GM23338 (cell line): ENCODE measurements at regions not wholly inside any gene's neighbourhood (a gene's known extent, or its start where the extent isn't known, plus 50 kb on each side); places are given as distances from the start of the nearest gene placed in this dataset.

Experiments
- ATAC-seq: fragments of 200-7000 bp; cut with Tn5 transposase; 3 replicates; pipeline ENCODE4 v1.9.1; 2020
- DNase-seq: peaks from one replicate; pipeline ENCODE4 v3.0.0-alpha.2; 2015; ENCODE audit warnings: low spot score
- H2AFZ ChIP-seq: fragments of 200-600 bp; sonication (generic); 2 replicates; pipeline ENCODE4 v1.8.0; 2016; ENCODE audit warnings: antibody characterized with exemption, mild to moderate bottlenecking, moderate library complexity
- H3F3A ChIP-seq: fragments of 200-600 bp; sonication (generic); replicated peaks from 2 replicates; pipeline ENCODE4 v1.8.0; 2017; ENCODE audit warnings: antibody characterized with exemption, mixed run types, low read depth
- H3K27ac ChIP-seq: fragments of 200-600 bp; sonication (generic); 2 replicates; pipeline ENCODE4 v1.6.1; 2016; ENCODE audit warnings: low read depth
- H3K27me3 ChIP-seq: fragments of 200-600 bp; sonication (generic); 2 replicates; pipeline ENCODE4 v1.8.0; 2016; ENCODE audit warnings: mild to moderate bottlenecking, mixed run types, moderate library complexity; ENCODE audit not compliant: insufficient read depth
- H3K36me3 ChIP-seq: fragments of 200-600 bp; sonication (generic); 2 replicates; pipeline ENCODE4 v1.8.0; 2016; ENCODE audit warnings: mild to moderate bottlenecking; ENCODE audit not compliant: insufficient read depth
- H3K4me1 ChIP-seq: fragments of 200-600 bp; sonication (generic); 2 replicates; pipeline ENCODE4 v1.8.0; 2016; ENCODE audit warnings: mild to moderate bottlenecking, moderate library complexity; ENCODE audit not compliant: insufficient read depth
- H3K4me2 ChIP-seq: fragments of 200-600 bp; sonication (generic); 2 replicates; pipeline ENCODE4 v1.7.1; 2017; ENCODE audit warnings: mixed run types
- H3K4me3 ChIP-seq: fragments of 200-600 bp; sonication (generic); 2 replicates; pipeline ENCODE4 v1.6.1; 2016; ENCODE audit warnings: mixed run types
- H3K79me2 ChIP-seq: fragments of 200-600 bp; sonication (generic); replicated peaks from 2 replicates; pipeline ENCODE4 v1.8.0; 2017; ENCODE audit warnings: mild to moderate bottlenecking; ENCODE audit not compliant: insufficient read depth
- H3K9me2 ChIP-seq: fragments of 200-600 bp; sonication (generic); 2 replicates; pipeline ENCODE4 v1.8.0; 2017; ENCODE audit not compliant: insufficient read depth
- H4K20me1 ChIP-seq: fragments of 200-600 bp; sonication (generic); replicated peaks from 2 replicates; pipeline ENCODE4 v1.8.0; 2017; ENCODE audit warnings: mild to moderate bottlenecking; ENCODE audit not compliant: insufficient read depth
- H3K27ac Mint-ChIP-seq: 2 replicates; pipeline ENCODE4 v1.8.0; 2020; ENCODE audit warnings: inconsistent platforms, mild to moderate bottlenecking, moderate library complexity, mixed read lengths
- H3K27me3 Mint-ChIP-seq: 3 replicates; pipeline ENCODE4 v1.8.0; 2022; ENCODE audit warnings: low read depth, mild to moderate bottlenecking, moderate library complexity, mixed read lengths, inconsistent platforms; ENCODE audit not compliant: insufficient read depth, poor library complexity
- H3K36me3 Mint-ChIP-seq: 3 replicates; pipeline ENCODE4 v1.8.0; 2021; ENCODE audit warnings: low read depth, mild to moderate bottlenecking, inconsistent platforms, moderate library complexity, mixed read lengths
- H3K4me1 Mint-ChIP-seq: 3 replicates; pipeline ENCODE4 v1.8.0; 2020; ENCODE audit warnings: mild to moderate bottlenecking, inconsistent platforms, mixed read lengths
- H3K4me3 Mint-ChIP-seq: 3 replicates; pipeline ENCODE4 v1.8.0; 2021; ENCODE audit warnings: moderate library complexity, mild to moderate bottlenecking, inconsistent platforms, mixed read lengths
- H3K9me3 Mint-ChIP-seq: 3 replicates; pipeline ENCODE4 v1.8.0; 2020; ENCODE audit warnings: moderate library complexity, mild to moderate bottlenecking, inconsistent platforms, mixed read lengths
- CREB1 ChIP-seq: fragments of 250-450 bp; sonication (Bioruptor Pico); IDR thresholded peaks from 2 replicates; pipeline ENCODE4 v1.5.0; 2020; ENCODE audit warnings: low read depth, mild to moderate bottlenecking, moderate library complexity
- CTCF ChIP-seq, 2 experiments: fragments of 200-600 bp in 1 of 2; sonication (generic) in 1 of 2; conservative IDR thresholded peaks; 2 replicates each; pipeline versions ENCODE4 v1.5.1 to v1.6.1; 2016 to 2017; ENCODE audit warnings: antibody characterized with exemption in 2 of 2, low read depth in 2 of 2, mild to moderate bottlenecking in 2 of 2, moderate library complexity in 1 of 2
- ETS1 ChIP-seq: IDR thresholded peaks from 2 replicates; pipeline ENCODE4 v1.6.1; 2016; ENCODE audit warnings: antibody characterized with exemption
- EZH2 ChIP-seq: fragments of 200-600 bp; sonication (generic); IDR thresholded peaks from one replicate; pipeline ENCODE4 v1.8.0; 2017; ENCODE audit warnings: antibody characterized with exemption, mild to moderate bottlenecking, low read depth; ENCODE audit not compliant: unreplicated experiment
- EZH2phosphoT487 ChIP-seq: fragments of 200-600 bp; sonication (generic); IDR thresholded peaks from one replicate; pipeline ENCODE4 v1.8.1; 2018; ENCODE audit warnings: antibody characterized with exemption; ENCODE audit not compliant: unreplicated experiment
- JUNB ChIP-seq: IDR thresholded peaks from one replicate; pipeline ENCODE4 v1.6.1; 2016; ENCODE audit warnings: antibody characterized with exemption; ENCODE audit not compliant: unreplicated experiment
- POLR2AphosphoS5 ChIP-seq: IDR thresholded peaks from 2 replicates; pipeline ENCODE4 v1.6.1; 2016; ENCODE audit warnings: antibody characterized with exemption, low read depth
- REST ChIP-seq: IDR thresholded peaks from one replicate; pipeline ENCODE4 v1.6.1; 2018; ENCODE audit warnings: antibody characterized with exemption; ENCODE audit not compliant: unreplicated experiment
- STAT1 ChIP-seq: IDR thresholded peaks from one replicate; pipeline ENCODE4 v1.6.1; 2016; ENCODE audit warnings: antibody characterized with exemption; ENCODE audit not compliant: unreplicated experiment
- ZNF114 ChIP-seq: fragments of 250-450 bp; sonication (Bioruptor Pico); IDR thresholded peaks from 2 replicates; pipeline ENCODE4 v1.5.0; 2020; ENCODE audit warnings: mild to moderate bottlenecking, moderate library complexity
- ZNF331 ChIP-seq: fragments of 250-450 bp; sonication (Bioruptor Pico); IDR thresholded peaks from 2 replicates; pipeline ENCODE4 v1.5.0; 2020; ENCODE audit warnings: low read depth, mild to moderate bottlenecking, moderate library complexity

GRCh38 chr1:69058454-69058853, 509.3 kb upstream of the LRRC7 start (continued):
- TF ChIP-seq ETS1 (no peak), ZNF114 (no peak), CREB1 (CRISPR knock-in tag) (no peak), EZH2 (no peak), STAT1 (no peak)

- no peak overlapping the region for H3K27ac Mint-ChIP-seq
Measured at GRCh38 chr1:69070660-69071373, 496.9 kb upstream of the LRRC7 start.

More at GRCh38 chr1:69070660-69071373, 496.9 kb upstream of the LRRC7 start:
- Histone ChIP-seq H3K9me2 (0 out of 2 replicates have a peak, but pooled peaks cover 20% of the 10 kb centered on the region), H3K27ac (no peak overlapping the region), H3K4me3 (no peak overlapping the region), H4K20me1 (no peaks in the 10 kb centered on the region), H2AFZ (no peak overlapping the region), H3F3A (no peaks in the 10 kb centered on the region), H3K36me3 (no peaks in the 10 kb centered on the region), H3K79me2 (no peaks in the 10 kb centered on the region), H3K4me1 (peaks cover 8% of the 10 kb centered on the region), H3K4me2 (no peak overlapping the region), H3K27me3 (no peaks in the 10 kb centered on the region)
- DNase-seq = no peak
- H3K4me3 Mint-ChIP-seq = no peak overlapping the region
- H3K9me3 Mint-ChIP-seq = peaks cover 14% of the 10 kb centered on the region; the same call in 2 of the 3 replicates
- ATAC-seq = no peak
- H3K4me1 Mint-ChIP-seq = peaks cover 5% of the 10 kb centered on the region
- TF ChIP-seq EZH2 (no peak), POLR2AphosphoS5 (no peak), ZNF331 (CRISPR knock-in tag) (no peak), EZH2phosphoT487 (no peak), ETS1 (no peak), STAT1 (no peak), ZNF114 (no peak), CTCF (conservative IDR thresholded peaks at IDR 0.05; ENCODE audit: low read depth in 2 of 2) (no peak), REST (no peak), JUNB (no peak)
- no peaks in the 10 kb centered on the region for H3K27me3 Mint-ChIP-seq
- H3K36me3 Mint-ChIP-seq = peaks cover 23% of the 10 kb centered on the region
